ENCODE measurements at regions not wholly inside any gene's neighbourhood (a gene's known extent, or its start where the extent isn't known, plus 50 kb on each side); places are given as distances from the start of the nearest gene placed in this dataset.
"Not testable (repeated sequence)": the region's sequence is repeated elsewhere in the genome, so short reads cannot be mapped to it uniquely, and the experiment has no call there.

DNA sequence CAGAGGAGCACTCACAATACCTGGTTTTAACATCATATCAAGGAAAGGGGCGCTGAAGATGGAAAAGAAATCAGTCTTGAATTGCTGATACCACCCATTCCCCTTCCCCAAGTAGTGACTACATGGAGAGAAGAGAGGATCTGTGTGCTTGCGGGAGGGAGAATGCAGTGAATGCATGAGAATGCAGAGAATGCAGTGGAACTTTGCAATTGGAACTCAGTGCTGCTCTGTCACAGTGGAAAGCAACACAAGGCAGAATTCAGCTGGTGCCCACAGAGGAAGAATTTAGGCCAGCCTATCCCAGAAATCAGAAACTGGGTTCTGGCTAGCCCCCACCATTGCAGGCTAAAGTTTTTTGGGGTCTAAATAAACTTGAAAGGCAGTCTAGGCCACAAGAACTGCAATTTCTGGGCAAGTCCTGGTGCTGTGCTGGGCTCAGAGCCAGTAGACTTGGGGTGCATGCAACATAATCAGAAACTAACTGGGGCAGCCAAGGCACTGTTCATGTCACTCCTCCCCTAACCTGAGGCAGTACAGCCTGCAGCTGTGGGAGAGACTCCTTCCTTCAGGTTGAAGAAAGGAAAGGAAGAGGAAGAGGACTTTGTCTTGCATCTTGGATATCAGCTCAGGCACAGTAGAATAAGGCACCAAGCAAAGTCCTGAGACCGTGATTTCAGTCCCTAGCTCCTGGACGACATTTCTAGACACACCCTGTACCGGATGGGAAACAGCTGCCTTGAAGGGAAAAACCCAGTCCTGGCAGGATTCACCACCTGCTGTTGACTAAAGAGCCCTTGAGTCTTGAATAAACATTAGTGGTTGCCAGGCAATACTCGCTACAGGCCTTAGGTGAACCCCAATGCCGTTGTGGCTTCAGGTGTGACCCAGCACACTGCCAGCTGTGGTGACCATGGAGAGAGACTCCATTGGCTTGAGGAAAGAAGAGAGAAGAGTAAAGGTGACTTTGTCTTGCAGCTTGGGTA is 329.3 kb downstream of the TBL1XR1 start:
- no peak for DNase-seq

GRCh38 chr3:176861137-176861536 is 336.1 kb downstream of the TBL1XR1 start:
- DNase-seq = no peak

GRCh38 chr3:176856721-176857120 is 340.6 kb downstream of the TBL1XR1 start:
- no peak for DNase-seq

GRCh38 chr3:176855901-176856486 is 341.3 kb downstream of the TBL1XR1 start:
- no peak for DNase-seq

DNA sequence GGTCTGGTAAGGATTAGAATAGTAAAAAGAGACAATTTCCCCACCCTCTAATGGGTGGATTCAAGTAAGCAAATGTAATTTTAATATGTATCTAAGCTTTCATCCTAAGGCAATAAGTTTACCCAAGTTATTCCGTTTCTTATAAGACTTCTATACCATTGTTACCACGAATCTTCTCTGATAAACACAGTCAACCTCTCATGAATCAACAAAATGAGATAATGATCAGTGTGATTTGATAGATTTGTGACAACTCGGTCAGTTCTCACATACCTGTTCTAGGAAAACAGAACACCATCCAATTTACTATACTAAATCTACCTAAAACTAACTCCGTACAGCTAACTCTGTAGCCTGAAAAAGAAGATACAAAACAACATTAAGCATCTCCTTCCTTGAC is 342.1 kb downstream of the TBL1XR1 start:
- no peak for DNase-seq

DNA sequence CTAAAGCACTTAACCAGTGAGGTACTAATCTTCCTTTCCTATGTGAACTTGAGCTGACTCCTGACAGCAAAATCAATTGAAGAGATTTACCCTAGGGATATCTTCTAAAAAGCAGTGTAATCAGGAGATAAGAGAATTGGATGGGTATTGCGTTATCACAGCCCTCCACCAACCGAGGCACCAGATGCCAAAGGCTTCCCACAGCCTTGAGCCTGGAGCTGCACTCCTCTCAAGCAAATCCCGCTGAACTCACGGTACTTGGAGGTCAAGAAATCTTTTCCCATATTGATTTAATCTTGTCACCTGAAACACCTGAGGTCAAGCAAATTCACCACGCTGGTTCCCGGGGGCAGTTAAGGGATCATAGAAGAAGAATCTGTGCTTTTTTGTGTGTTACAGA is 346.8 kb downstream of the TBL1XR1 start:
- no peak for DNase-seq

DNA sequence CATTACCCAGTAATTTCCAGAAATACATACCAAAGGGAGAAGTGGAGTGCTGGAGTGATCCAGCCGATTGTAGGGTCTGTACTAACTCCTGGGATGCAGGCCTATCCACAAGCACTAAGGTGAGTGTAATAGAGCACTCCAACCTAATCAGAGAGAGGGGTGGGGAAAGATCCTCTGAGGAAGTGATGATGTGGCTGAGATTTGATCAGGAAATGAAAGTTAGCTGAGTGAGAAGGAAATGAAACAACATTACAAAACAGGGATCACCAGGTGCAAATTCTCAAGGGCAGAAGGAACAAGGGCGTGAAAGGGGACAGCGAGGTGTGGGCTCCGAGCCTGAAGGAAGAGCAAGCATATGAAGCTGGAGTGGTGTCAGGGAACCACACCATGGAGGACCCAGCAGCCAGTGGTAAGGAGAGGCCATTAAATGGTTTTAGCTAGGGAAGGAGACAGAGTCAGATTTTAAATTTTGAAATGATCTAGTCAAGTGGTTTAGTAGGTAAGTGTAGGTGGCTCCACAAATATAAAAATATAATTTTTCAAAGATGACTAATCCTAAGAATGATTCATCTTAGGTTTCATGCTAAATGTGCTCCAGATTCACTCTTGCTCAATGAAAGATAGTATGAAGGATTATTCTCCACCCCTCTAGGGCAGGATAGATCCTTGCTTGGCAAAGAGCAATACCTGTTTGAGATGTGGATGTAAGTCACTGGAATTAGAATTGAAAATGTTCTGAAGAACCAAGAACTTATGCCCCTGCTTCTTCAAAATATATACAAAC is 348.7 kb downstream of the TBL1XR1 start:
- no peak for DNase-seq

DNA sequence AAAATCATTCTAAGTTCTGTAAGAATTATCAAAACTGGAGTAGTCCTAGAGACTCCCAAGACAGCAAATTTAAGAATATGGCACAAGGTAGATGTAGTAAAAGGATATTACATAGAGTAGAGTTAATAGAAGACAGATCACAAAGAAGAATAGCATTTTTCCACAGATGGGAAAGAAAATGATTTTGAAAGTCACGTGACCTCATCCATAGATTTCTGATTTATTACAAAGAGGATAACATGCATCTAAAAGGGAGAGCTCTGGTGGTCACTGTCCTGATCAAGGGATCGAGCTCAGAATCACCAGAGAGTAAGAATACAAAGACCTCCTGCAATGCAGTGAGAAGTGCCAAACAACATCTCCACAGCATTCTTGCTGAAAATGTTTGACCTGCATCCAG is 354.4 kb downstream of the TBL1XR1 start:
- DNase-seq = no peak

DNA sequence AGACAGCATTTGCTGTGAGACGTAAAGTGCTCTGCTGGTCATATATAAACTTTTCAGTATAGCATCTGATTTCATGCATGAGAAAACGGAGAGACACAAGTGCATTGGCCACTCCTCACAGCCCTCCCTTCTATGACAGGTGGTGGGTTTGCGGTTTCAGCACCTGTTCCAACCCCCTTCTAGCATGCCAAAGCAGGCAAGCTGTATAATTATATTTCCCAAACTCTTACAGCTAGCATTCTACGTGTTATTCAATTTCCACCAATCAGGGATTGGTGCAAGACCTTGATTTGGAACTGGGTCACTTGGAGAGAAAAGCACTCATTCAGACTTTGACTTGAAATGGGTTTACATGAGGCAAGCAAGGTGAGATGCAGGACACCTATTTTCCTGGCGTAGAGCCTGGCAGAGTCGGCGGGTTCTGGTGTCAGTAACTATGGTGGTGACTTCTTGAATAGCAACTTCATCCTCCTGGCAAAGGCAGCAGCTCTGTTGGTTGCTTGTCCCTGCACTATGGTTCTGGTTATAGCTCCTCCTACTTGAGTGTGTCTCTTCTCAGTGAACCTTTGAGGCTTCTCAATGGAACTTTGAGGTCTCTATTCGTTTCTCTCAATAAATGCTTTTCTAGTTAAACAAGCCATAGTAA is 356.5 kb downstream of the TBL1XR1 start:
- no peak for DNase-seq

- DNase-seq = no peak
These were observed 357.4 kb downstream of the TBL1XR1 start for GRCh38 chr3:176839901-176840300.

- no peak for DNase-seq
These were observed 357.8 kb downstream of the TBL1XR1 start for GRCh38 chr3:176839466-176839865.

DNA sequence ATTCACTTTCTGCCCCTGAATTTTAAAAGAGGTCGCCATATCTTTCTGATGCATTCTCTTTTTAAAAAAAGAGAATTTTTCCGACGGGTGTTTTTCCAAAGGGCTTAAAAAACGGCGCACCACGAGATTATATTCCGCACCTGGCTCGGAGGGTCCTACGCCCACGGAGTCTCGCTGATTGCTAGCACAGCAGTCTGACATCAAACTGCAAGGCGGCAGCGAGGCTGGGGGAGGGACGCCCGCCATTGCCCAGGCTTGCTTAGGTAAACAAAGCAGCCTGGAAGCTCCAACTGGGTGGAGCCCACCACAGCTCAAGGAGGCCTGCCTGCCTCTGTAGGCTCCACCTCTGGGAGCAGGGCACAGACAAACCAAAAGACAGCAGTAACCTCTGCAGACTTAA is 370.0 kb downstream of the TBL1XR1 start:
- DNase-seq = not testable (repeated sequence)

GRCh38 chr3:176824811-176825210 is 372.5 kb downstream of the TBL1XR1 start:
- DNase-seq = no peak

DNA sequence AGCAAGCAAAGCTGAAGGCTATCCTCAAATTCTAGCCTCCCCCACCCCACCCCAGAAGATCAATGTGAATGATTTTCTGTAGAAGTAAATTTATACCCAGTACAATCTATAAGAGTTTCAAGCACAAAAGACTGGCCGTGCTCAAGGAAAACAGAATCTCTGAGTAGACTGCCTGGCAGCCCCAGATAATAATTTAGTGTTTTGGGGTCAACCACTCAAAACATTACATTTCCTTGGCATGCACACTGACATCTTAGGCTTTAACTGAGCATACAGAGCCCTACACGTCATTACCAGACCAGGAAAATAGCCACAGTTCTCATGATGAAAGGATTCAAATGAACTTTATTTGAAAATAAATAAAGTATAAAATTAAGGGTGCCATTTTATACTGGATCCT is 376.5 kb downstream of the TBL1XR1 start:
- no peak for DNase-seq

DNA sequence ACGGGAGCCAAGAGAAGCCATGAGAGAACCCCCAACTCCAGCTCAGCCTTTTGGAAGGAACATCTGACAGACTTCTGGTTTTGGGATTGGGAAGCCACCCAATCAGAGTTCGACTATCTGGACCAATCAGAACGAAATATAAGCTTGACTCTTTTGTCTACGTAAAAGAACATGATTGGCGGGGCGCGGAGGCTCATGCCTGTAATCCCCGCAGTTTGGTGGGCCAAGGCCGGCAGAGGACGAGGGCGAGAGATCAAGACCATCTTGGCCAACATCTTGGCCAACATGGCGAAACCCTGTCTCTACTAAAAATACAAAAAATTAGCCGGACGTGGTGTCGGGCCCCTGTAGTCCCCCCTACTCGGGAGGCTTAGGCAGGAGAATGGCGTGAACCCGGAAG is 380.3 kb downstream of the TBL1XR1 start:
- no peak for DNase-seq

DNA sequence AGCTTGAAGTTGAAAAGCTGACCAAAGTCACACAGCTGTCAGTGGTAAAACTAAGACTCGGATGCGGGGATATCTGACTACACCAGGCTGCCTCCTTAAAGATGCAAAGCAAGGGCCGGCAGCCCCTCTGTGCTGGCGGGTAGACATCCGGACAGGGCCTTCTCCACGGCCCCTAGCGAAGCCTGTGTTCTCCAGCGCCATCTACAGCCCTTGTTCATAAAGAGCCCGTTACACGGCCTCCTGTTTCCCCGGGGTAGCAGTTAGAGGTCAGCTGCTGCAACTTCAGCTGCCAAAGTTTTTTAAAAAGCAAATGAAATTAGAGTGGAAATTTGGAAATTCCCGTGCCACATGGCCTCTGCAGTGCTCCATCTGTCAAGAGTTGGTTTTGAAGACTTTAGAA is 383.0 kb downstream of the TBL1XR1 start:
- no peak for DNase-seq

- DNase-seq = no peak
These were observed 389.3 kb downstream of the TBL1XR1 start for GRCh38 chr3:176807938-176808337.

- no peak for DNase-seq
These were observed 397.6 kb downstream of the TBL1XR1 start for GRCh38 chr3:176799675-176800074.

GRCh38 chr3:176798680-176799079 is 398.6 kb downstream of the TBL1XR1 start:
- DNase-seq = no peak

DNA sequence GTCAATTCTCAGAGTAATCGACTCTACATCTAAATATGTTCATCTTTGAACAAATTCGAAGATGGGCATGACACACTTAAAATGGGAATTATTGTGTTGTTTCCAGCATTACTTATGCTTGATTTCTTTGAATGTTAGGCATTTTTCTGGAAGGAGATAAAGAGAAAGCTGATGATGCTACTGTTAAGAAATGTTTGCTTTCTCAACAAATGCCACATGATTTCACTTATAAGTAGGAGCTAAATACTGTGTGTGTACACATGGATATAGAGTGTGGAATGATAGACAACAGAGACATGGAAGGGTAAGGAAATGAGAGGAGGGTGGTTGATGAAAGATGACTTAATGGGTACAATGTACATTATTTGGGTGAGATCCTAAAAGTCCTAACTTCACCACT is 400.9 kb downstream of the TBL1XR1 start:
- DNase-seq = no peak

DNA sequence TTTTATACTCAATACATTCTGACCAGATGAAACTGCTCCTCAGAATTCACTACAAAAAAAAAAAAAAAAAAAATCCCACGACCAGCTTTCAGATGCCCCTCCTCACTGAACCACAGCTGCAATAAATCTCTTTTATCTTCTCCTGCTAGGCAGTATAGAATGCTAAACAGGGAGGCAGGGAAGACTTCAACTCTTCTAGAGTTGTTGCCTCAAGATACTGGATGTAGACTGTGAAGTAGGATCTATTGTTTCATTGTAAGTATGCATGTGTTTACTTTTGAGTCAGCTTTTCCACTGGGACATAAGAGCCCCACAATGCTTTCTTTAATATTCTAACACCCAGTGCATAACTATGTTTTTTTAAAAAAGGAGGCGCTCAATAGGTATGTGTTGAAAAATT is 401.4 kb downstream of the TBL1XR1 start:
- no peak for DNase-seq

GRCh38 chr3:176794406-176794805 is 402.9 kb downstream of the TBL1XR1 start:
- no peak for DNase-seq

GRCh38 chr3:176789947-176790346 is 407.3 kb downstream of the TBL1XR1 start:
- no peak for DNase-seq
